ENCODE measurements at regions not wholly inside any gene's neighbourhood (a gene's known extent, or its start where the extent isn't known, plus 50 kb on each side); places are given as distances from the start of the nearest gene placed in this dataset.

DNA sequence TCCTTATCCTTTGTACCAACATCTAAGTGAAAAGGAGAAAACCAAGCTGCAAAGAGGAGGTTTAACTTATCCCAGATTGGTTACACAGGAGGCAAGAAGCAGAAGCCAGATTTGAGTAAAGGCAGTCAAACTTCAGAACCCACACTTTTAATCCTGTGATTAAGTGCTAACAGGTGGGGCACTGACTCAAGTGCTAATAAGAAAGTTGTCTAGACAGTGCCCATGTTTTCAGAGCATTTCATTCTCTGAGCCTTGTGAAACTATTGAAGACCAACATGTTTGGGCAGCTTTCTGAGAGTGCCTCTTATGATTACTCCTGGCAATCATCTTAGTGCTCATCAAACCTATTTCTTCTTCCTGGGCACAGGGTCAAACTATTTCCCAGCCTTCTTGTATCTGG lies 380.8 kb downstream of the KCNRG start:
- TF ChIP-seq POLR2A (IDR thresholded peaks at IDR 0.05; ENCODE audit: low read depth, low read length): no peak
- TF ChIP-seq TAF1 (IDR thresholded peaks at IDR 0.05; ENCODE audit: low read depth, low read length): no peak
- no peak for TF ChIP-seq PAX5 (IDR thresholded peaks at IDR 0.05; ENCODE audit: insufficient read depth, low read length, severe bottlenecking)
- no peak for TF ChIP-seq POLR2AphosphoS5 (IDR thresholded peaks at IDR 0.05; ENCODE audit: low read depth, low read length)
- TF ChIP-seq SPI1 (IDR thresholded peaks at IDR 0.05; ENCODE audit: low read depth, low read length): no peak
- TF ChIP-seq POU2F2 (IDR thresholded peaks at IDR 0.05; ENCODE audit: low read depth, low read length): no peak

Data from GM12891 (cell line).